HG02973 (cell line): ENCODE measurements at regions not wholly inside any gene's neighbourhood (a gene's known extent, or its start where the extent isn't known, plus 50 kb on each side); places are given as distances from the start of the nearest gene placed in this dataset.

Source experiments
- ATAC-seq: cut with Tn5 transposase; IDR thresholded peaks from one replicate; pipeline ENCODE4 v1.9.1; 2021; ENCODE audit warnings: moderate library complexity; ENCODE audit not compliant: unreplicated experiment

GRCh38 chr10:78740976-78741915 lies 327.5 kb upstream of the ZMIZ1 start:
- ATAC-seq, result no peak

GRCh38 chr10:78742406-78742729 lies 326.4 kb upstream of the ZMIZ1 start:
- no peak for ATAC-seq

GRCh38 chr10:78742730-78743615 lies 325.8 kb upstream of the ZMIZ1 start:
- no peak for ATAC-seq

GRCh38 chr10:78744056-78744455 lies 324.7 kb upstream of the ZMIZ1 start:
- no peak for ATAC-seq

- no peak for ATAC-seq
Measured at GRCh38 chr10:78744491-78745090, 324.2 kb upstream of the ZMIZ1 start.

- no peak for ATAC-seq
Measured at GRCh38 chr10:78745441-78745840, 323.3 kb upstream of the ZMIZ1 start.

- ATAC-seq, result no peak
Measured at GRCh38 chr10:78746155-78746763, 322.5 kb upstream of the ZMIZ1 start.

- no peak for ATAC-seq
Measured at GRCh38 chr10:78747401-78748234, 321.1 kb upstream of the ZMIZ1 start.

GRCh38 chr10:78748235-78748533 lies 320.6 kb upstream of the ZMIZ1 start:
- ATAC-seq, result no peak

GRCh38 chr10:78749200-78749599 lies 319.6 kb upstream of the ZMIZ1 start:
- no peak for ATAC-seq

GRCh38 chr10:78749898-78750297 lies 318.9 kb upstream of the ZMIZ1 start:
- ATAC-seq, result no peak

- no peak for ATAC-seq
Measured at GRCh38 chr10:78750418-78750817, 318.3 kb upstream of the ZMIZ1 start.

GRCh38 chr10:78751716-78752115 lies 317.1 kb upstream of the ZMIZ1 start:
- ATAC-seq, result no peak

GRCh38 chr10:78752221-78752620 lies 316.5 kb upstream of the ZMIZ1 start:
- ATAC-seq, result no peak

- ATAC-seq, result no peak
Measured at GRCh38 chr10:78752708-78753107, 316.1 kb upstream of the ZMIZ1 start.

GRCh38 chr10:78754269-78755062 lies 314.3 kb upstream of the ZMIZ1 start:
- no peak for ATAC-seq

GRCh38 chr10:78755063-78755701 lies 313.6 kb upstream of the ZMIZ1 start:
- ATAC-seq, result no peak

- ATAC-seq, result no peak
Measured at GRCh38 chr10:78755877-78756455, 312.8 kb upstream of the ZMIZ1 start.
